CD4-positive, alpha-beta T cell (primary cell): ENCODE measurements at regions not wholly inside any gene's neighbourhood (a gene's known extent, or its start where the extent isn't known, plus 50 kb on each side); places are given as distances from the start of the nearest gene placed in this dataset.

ENCODE experiments used
- ATAC-seq: fragments of 200-7000 bp; cut with Tn5 transposase; one replicate; pipeline ENCODE4 v1.10.0; 2022; ENCODE audit warnings: mild to moderate bottlenecking; ENCODE audit not compliant: poor library complexity
- CTCF ChIA-PET: fragments of 350-600 bp; sonication (Branson Sonifier 250); formaldehyde crosslinking; loops from one replicate; lab custom pipeline; 2021; ENCODE audit warnings: antibody characterized with exemption, inconsistent platforms; lab: Charles Lee
- POLR2A ChIA-PET: fragments of 350-600 bp; sonication (Branson Sonifier 250); formaldehyde crosslinking; loops from one replicate; lab custom pipeline; 2021; ENCODE audit warnings: antibody characterized with exemption, inconsistent platforms; lab: Charles Lee
- DNase-seq, 14 experiments: peaks; one replicate each; pipeline ENCODE4 v3.0.0-alpha.2; 2013 to 2020; ENCODE audit warnings: mixed read lengths in 2 of 14
- H3K27ac ChIP-seq, 2 donors: one replicate each; pipeline versions ENCODE4 v1.5.1 to v1.7.0; 2013; ENCODE audit warnings: low read length in 2 of 2, low read depth in 1 of 2, mild to moderate bottlenecking in 1 of 2
- H3K27me3 ChIP-seq, 2 experiments: 1 replicate in 1 of 2; 2 replicates in 1 of 2; pipeline versions ENCODE4 v1.6.1 to v1.7.0; 2013; ENCODE audit warnings: low read length in 2 of 2, control low read depth in 1 of 2, mild to moderate bottlenecking in 1 of 2, moderate library complexity in 1 of 2; ENCODE audit not compliant: insufficient read depth in 2 of 2, control insufficient read depth in 1 of 2
- H3K36me3 ChIP-seq: one replicate; pipeline ENCODE4 v1.6.1; 2013; ENCODE audit warnings: low read length, control low read depth; ENCODE audit not compliant: insufficient read depth
- H3K4me1 ChIP-seq: one replicate; pipeline ENCODE4 v1.6.1; 2013; ENCODE audit warnings: low read length, control low read depth; ENCODE audit not compliant: insufficient read depth
- H3K4me3 ChIP-seq: one replicate; pipeline ENCODE4 v1.5.1; 2013; ENCODE audit warnings: mild to moderate bottlenecking, low read length, moderate library complexity
- H3K9me3 ChIP-seq, 2 experiments: 1 replicate in 1 of 2; 2 replicates in 1 of 2; pipeline versions ENCODE4 v1.6.1 to v1.7.0; 2013; ENCODE audit warnings: low read length in 2 of 2, mild to moderate bottlenecking in 2 of 2, control low read depth in 1 of 2, moderate library complexity in 1 of 2; ENCODE audit not compliant: control insufficient read depth in 1 of 2, insufficient read depth in 1 of 2
- H3K27ac Mint-ChIP-seq: one replicate; pipeline ENCODE4 v1.8.0; 2020; ENCODE audit warnings: mixed read lengths
- H3K27me3 Mint-ChIP-seq: one replicate; pipeline ENCODE4 v1.8.0; 2021; ENCODE audit warnings: mixed read lengths
- H3K36me3 Mint-ChIP-seq: one replicate; pipeline ENCODE4 v1.8.0; 2021; ENCODE audit warnings: low read depth, mixed read lengths
- H3K4me1 Mint-ChIP-seq: one replicate; pipeline ENCODE4 v1.8.0; 2021; ENCODE audit warnings: low read depth, mixed read lengths
- H3K4me3 Mint-ChIP-seq: one replicate; pipeline ENCODE4 v1.8.0; 2020; ENCODE audit warnings: mild to moderate bottlenecking, mixed read lengths
- H3K9me3 Mint-ChIP-seq: one replicate; pipeline ENCODE4 v1.8.0; 2020; ENCODE audit warnings: mixed read lengths
- CTCF ChIP-seq: fragments of 200-600 bp; IDR thresholded peaks from one replicate; pipeline ENCODE4 v1.8.0; 2022; ENCODE audit warnings: antibody characterized with exemption, mild to moderate bottlenecking
- intact Hi-C, 2 experiments: fragments of 100-400 bp; cut with DNase I in 1 of 2; cut with micrococcal nuclease in 1 of 2; formaldehyde crosslinking; loops; one replicate each; pipeline versions ENCODE4 v1.15.1 to v1.9.0; 2023 to 2025; cut with DNase I, micrococcal nuclease

GRCh38 chr20:7031222-7031621, 263.7 kb downstream of the BMP2 start:
- peaks cover 13% of the 10 kb centered on the region for H3K9me3 Mint-ChIP-seq
- Histone ChIP-seq H3K36me3 (no peaks in the 10 kb centered on the region), H3K4me3 (no peak overlapping the region), H3K4me1 (no peaks in the 10 kb centered on the region), H3K27ac (no peak overlapping the region), H3K9me3 (no peaks in the 10 kb centered on the region), H3K27me3 (no peaks in the 10 kb centered on the region)
- no peaks in the 10 kb centered on the region for H3K36me3 Mint-ChIP-seq
- ChIA-PET CTCF (no interaction called here), POLR2A (no interaction called here)
- intact Hi-C loops, result no loop called here
- DNase-seq (no peak), ATAC-seq (no peak)
- H3K4me1 Mint-ChIP-seq, result no peaks in the 10 kb centered on the region
- no peak overlapping the region for H3K4me3 Mint-ChIP-seq
- H3K27ac Mint-ChIP-seq, result no peak overlapping the region
- TF ChIP-seq CTCF, result no peak
- H3K27me3 Mint-ChIP-seq, result no peaks in the 10 kb centered on the region

- no peaks in the 10 kb centered on the region for H3K36me3 Mint-ChIP-seq
- Histone ChIP-seq H3K36me3 (no peaks in the 10 kb centered on the region), H3K27me3 (no peaks in the 10 kb centered on the region), H3K4me1 (no peaks in the 10 kb centered on the region), H3K27ac (no peak overlapping the region), H3K4me3 (no peak overlapping the region), H3K9me3 (peaks cover 0 to 4% of the 10 kb centered on the region in 2 experiments)
- H3K4me1 Mint-ChIP-seq, result no peaks in the 10 kb centered on the region
- no peak for TF ChIP-seq CTCF
- ATAC-seq (no peak), DNase-seq (no peak)
- no peak overlapping the region for H3K4me3 Mint-ChIP-seq
- H3K27me3 Mint-ChIP-seq, result no peaks in the 10 kb centered on the region
- H3K9me3 Mint-ChIP-seq, result peaks cover 8% of the 10 kb centered on the region
- no peak overlapping the region for H3K27ac Mint-ChIP-seq
- CTCF ChIA-PET, result no interaction called here
- intact Hi-C loops, result no loop called here
- POLR2A ChIA-PET, result no interaction called here
Measured at GRCh38 chr20:7038029-7038428, 270.5 kb downstream of the BMP2 start.

- intact Hi-C loops, result no loop called here
- Histone ChIP-seq H3K9me3 (peaks cover 0 to 10% of the 10 kb centered on the region in 2 experiments), H3K4me1 (no peaks in the 10 kb centered on the region), H3K36me3 (no peaks in the 10 kb centered on the region), H3K27me3 (no peaks in the 10 kb centered on the region), H3K4me3 (no peak overlapping the region), H3K27ac (no peak overlapping the region)
- no peaks in the 10 kb centered on the region for H3K36me3 Mint-ChIP-seq
- no peak overlapping the region for H3K4me3 Mint-ChIP-seq
- ChIA-PET POLR2A (no interaction called here), CTCF (no interaction called here)
- H3K27ac Mint-ChIP-seq, result no peak overlapping the region
- no peak for DNase-seq
- H3K4me1 Mint-ChIP-seq, result no peaks in the 10 kb centered on the region
- H3K27me3 Mint-ChIP-seq, result no peaks in the 10 kb centered on the region
- no peak for ATAC-seq
- peaks cover 9% of the 10 kb centered on the region for H3K9me3 Mint-ChIP-seq
- no peak for TF ChIP-seq CTCF
Measured at GRCh38 chr20:7057611-7058010, 290.1 kb downstream of the BMP2 start.
